ENCODE measurements at regions not wholly inside any gene's neighbourhood (a gene's known extent, or its start where the extent isn't known, plus 50 kb on each side); places are given as distances from the start of the nearest gene placed in this dataset.

DNA sequence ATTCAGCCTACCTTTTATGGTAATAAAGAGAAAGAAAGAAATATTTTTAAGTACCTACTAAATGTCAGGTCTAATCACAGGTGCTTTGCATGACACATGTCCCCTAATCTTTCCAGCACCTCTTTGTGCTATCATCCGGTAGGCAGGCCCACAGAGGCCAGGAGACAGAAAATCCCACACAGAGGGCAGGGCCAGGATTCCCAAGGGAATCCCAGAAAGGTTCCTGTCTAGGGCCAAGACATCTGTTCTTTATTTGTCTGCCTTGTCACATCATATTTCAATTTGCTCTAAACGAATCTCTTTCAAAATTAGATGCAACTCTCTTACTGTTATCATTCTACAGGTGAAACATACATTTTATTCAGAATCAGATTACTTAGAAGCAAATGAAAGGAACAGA lies 676.1 kb upstream of the GYPC start:
- no peak overlapping the region for H3K4me3 ChIP-seq
- intact Hi-C loops (cut with DNase I; ENCODE audit: low total_unique reads), result loop anchor here (5.0 kb wide), 1 partner anchor 298 kb away; no protein-coding TSS in a partner anchor
- no peaks in the 10 kb centered on the region for H3K4me1 ChIP-seq
- H3K27me3 ChIP-seq, result no peaks in the 10 kb centered on the region
- no peak for DNase-seq (ENCODE audit: low spot score in 2 of 2)
- no peak overlapping the region for H3K27ac ChIP-seq
- TF ChIP-seq POLR2AphosphoS5 (IDR thresholded peaks at IDR 0.05) (no peak), POLR2A (IDR thresholded peaks at IDR 0.05) (no peak), CTCF (IDR thresholded peaks at IDR 0.05) (no peak)
- H3K36me3 ChIP-seq, result no peaks in the 10 kb centered on the region
- no peaks in the 10 kb centered on the region for H3K9me3 ChIP-seq

GRCh38 chr2:125983364-125983763 lies 672.6 kb upstream of the GYPC start:
- TF ChIP-seq POLR2AphosphoS5 (IDR thresholded peaks at IDR 0.05), result no peak
- TF ChIP-seq CTCF (IDR thresholded peaks at IDR 0.05), result no peak
- TF ChIP-seq POLR2A (IDR thresholded peaks at IDR 0.05), result no peak
- H3K9me3 ChIP-seq, result no peaks in the 10 kb centered on the region
- intact Hi-C loops (cut with DNase I; ENCODE audit: low total_unique reads), result no loop called here
- H3K27me3 ChIP-seq, result no peaks in the 10 kb centered on the region
- no peaks in the 10 kb centered on the region for H3K4me1 ChIP-seq
- no peak overlapping the region for H3K4me3 ChIP-seq
- no peaks in the 10 kb centered on the region for H3K36me3 ChIP-seq
- no peak for DNase-seq (ENCODE audit: low spot score in 2 of 2)
- H3K27ac ChIP-seq, result no peak overlapping the region

DNA sequence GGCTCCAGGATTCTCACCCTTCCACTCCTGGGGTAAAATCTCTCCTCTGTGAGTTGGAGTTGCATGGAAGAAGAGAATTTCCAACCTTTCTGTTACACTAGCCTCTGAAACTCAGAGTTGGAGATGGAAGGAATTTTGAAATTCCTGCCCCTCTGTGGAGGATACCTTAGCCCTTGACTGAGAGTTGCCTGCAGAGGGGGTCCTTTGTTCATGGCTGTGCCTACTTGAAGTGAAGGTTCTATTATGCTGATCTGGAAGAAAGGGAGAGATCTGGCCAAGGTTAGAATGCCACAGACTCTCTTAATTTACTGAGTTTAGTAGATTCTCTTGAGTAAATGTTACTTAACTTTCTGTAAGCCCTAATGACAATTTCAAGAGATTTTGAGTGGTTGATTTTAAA lies 626.6 kb upstream of the GYPC start:
- no peak for DNase-seq (ENCODE audit: low spot score in 2 of 2)
- Histone ChIP-seq H3K4me3 (no peak overlapping the region), H3K4me1 (no peaks in the 10 kb centered on the region), H3K36me3 (no peaks in the 10 kb centered on the region), H3K9me3 (peaks cover 0 to 9% of the 10 kb centered on the region in 2 donors), H3K27ac (no peak overlapping the region), H3K27me3 (no peaks in the 10 kb centered on the region)
- TF ChIP-seq CTCF (IDR thresholded peaks at IDR 0.05) (no peak), POLR2AphosphoS5 (IDR thresholded peaks at IDR 0.05) (no peak), POLR2A (IDR thresholded peaks at IDR 0.05) (no peak)
- intact Hi-C loops (cut with DNase I; ENCODE audit: low total_unique reads), result no loop called here

DNA sequence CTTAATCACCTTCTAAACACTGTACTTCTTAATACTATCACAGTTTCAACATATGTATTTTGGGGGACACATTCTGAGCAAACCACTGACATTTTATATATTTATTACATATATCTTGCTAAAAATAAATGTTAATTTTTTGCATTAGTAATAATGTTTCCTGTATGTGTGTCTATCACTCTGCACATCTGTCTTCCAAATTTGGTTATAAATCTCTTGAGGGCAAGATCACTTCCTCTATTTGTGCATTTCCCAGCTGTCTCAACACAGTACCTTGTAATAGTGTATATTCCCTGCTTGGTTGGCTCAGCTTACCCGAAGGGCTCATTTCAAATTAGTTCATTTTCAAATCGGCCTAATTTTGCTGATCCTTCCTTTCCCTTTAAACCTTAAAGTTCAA lies 617.1 kb upstream of the GYPC start:
- no peak overlapping the region for H3K27ac ChIP-seq
- H3K4me3 ChIP-seq, result no peak overlapping the region
- no peak for TF ChIP-seq POLR2A (IDR thresholded peaks at IDR 0.05)
- no peak for TF ChIP-seq POLR2AphosphoS5 (IDR thresholded peaks at IDR 0.05)
- no peak for TF ChIP-seq CTCF (IDR thresholded peaks at IDR 0.05)
- DNase-seq (ENCODE audit: low spot score in 2 of 2), result no peak
- H3K4me1 ChIP-seq, result no peaks in the 10 kb centered on the region
- intact Hi-C loops (cut with DNase I; ENCODE audit: low total_unique reads), result no loop called here
- H3K9me3 ChIP-seq, result peaks cover 0 to under 1% of the 10 kb centered on the region in 2 donors
- no peaks in the 10 kb centered on the region for H3K27me3 ChIP-seq
- H3K36me3 ChIP-seq, result no peaks in the 10 kb centered on the region

DNA sequence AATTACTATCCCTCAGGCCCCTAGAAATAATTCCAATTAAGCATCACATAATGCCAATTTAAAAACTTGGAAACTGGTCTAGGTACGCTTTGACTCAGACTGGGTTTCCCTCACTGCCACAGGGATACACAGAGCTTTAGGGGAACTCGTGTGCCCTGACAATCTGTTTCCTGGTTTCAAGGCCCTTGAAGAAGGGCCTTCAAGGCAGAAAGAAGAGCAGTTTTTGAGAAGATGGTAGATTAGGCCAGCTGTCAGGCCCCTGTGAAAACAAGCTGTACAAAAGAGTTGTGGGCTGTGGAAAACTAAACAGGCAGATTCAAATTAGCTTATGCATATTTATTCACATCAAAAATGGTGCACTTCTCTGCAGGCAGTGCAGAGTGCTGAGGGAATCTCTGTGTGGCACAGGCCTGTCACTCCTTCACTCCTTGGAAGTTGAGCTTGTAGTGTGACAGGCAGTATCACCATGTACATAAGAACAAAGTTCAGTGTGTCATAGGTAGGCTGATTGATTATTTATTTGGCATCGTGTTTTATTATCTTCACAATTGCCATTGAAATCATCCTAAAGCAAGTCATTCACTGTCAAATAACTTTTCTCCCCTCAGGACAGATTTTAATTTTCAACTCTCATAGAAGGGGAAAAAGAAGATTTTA lies 614.4 kb upstream of the GYPC start:
- intact Hi-C loops (cut with DNase I; ENCODE audit: low total_unique reads), result loop anchor here (2.0 kb wide), 1 partner anchor 43 kb away; no protein-coding TSS in a partner anchor
- H3K4me1 ChIP-seq, result no peaks in the 10 kb centered on the region
- no peak overlapping the region for H3K4me3 ChIP-seq
- no peaks in the 10 kb centered on the region for H3K9me3 ChIP-seq
- H3K27me3 ChIP-seq, result no peaks in the 10 kb centered on the region
- no peak for DNase-seq (ENCODE audit: low spot score in 2 of 2)
- TF ChIP-seq POLR2AphosphoS5 (IDR thresholded peaks at IDR 0.05) (no peak), CTCF (IDR thresholded peaks at IDR 0.05) (no peak)
- H3K36me3 ChIP-seq, result no peaks in the 10 kb centered on the region
- H3K27ac ChIP-seq, result no peak overlapping the region
